SK-N-SH (cell line): ENCODE measurements at regions not wholly inside any gene's neighbourhood (a gene's known extent, or its start where the extent isn't known, plus 50 kb on each side); places are given as distances from the start of the nearest gene placed in this dataset.

Experiments
- CTCF ChIP-seq: fragments of 200-600 bp; sonication (generic); IDR thresholded peaks from 2 replicates; pipeline ENCODE4 v1.6.1; 2017; ENCODE audit warnings: antibody characterized with exemption, mild to moderate bottlenecking, moderate library complexity
- EP300 ChIP-seq, 2 experiments: IDR thresholded peaks; 2 replicates each; pipeline versions ENCODE4 v1.4.0 to v1.6.1; 2012; ENCODE audit warnings: borderline replicate concordance in 1 of 2, low read depth in 1 of 2, low read length in 1 of 2
- FOXJ3 ChIP-seq: sonication (generic); formaldehyde crosslinking; IDR thresholded peaks from 2 replicates; pipeline ENCODE4 v1.5.1; 2020; ENCODE audit warnings: mild to moderate bottlenecking, missing genetic modification reagents
- RAD21 ChIP-seq: IDR thresholded peaks from 2 replicates; pipeline ENCODE4 v1.6.1; 2012; ENCODE audit warnings: mild to moderate bottlenecking, low read length
- TF ChIP-seq, protein P1 (sequence below): IDR thresholded peaks from 2 replicates; pipeline ENCODE4 v1.4.0; 2012; ENCODE audit warnings: low read depth

GRCh38 chr12:90044069-90044468, 335.4 kb upstream of the ATP2B1 start:
- TF ChIP-seq, protein P1, sequence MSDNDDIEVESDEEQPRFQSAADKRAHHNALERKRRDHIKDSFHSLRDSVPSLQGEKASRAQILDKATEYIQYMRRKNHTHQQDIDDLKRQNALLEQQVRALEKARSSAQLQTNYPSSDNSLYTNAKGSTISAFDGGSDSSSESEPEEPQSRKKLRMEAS = no peak
- TF ChIP-seq FOXJ3 (CRISPR knock-in tag) = no peak
- no peak for TF ChIP-seq EP300 (IDR thresholded peaks at IDR 0.05; ENCODE audit: borderline replicate concordance in 1 of 2, low read depth in 1 of 2, low read length in 1 of 2)
- no peak for TF ChIP-seq CTCF
- TF ChIP-seq RAD21 = no peak
